ENCODE measurements at regions not wholly inside any gene's neighbourhood (a gene's known extent, or its start where the extent isn't known, plus 50 kb on each side); places are given as distances from the start of the nearest gene placed in this dataset.

- Histone ChIP-seq H3K4me3 (replicated peaks in 1 of 4; ENCODE audit: control extremely low read depth in 1 of 4, insufficient read depth in 1 of 4, low read depth in 3 of 4, low read length in 4 of 4) (no peak overlapping the region), H2AFZ (ENCODE audit: low read length) (no peak overlapping the region), H3K27me3 (ENCODE audit: control insufficient read depth, insufficient read depth, low read length) (no peaks in the 10 kb centered on the region), H3K4me1 (ENCODE audit: control insufficient read depth, extremely low read depth, insufficient read depth, low read length) (no peaks in the 10 kb centered on the region), H3K4me2 (ENCODE audit: extremely low read depth, insufficient read depth, low read length) (no peak overlapping the region), H3K36me3 (ENCODE audit: control insufficient read depth, insufficient read depth, low read length) (no peaks in the 10 kb centered on the region), H3K9me3 (ENCODE audit: control insufficient read depth, insufficient read depth, low read depth, low read length) (no peaks in the 10 kb centered on the region), H3K27ac (ENCODE audit: insufficient read depth, low read length) (no peak overlapping the region), H3K79me2 (ENCODE audit: control insufficient read depth, insufficient read depth, low read length) (no peaks in the 10 kb centered on the region), H4K20me1 (ENCODE audit: control insufficient read depth, extremely low read depth, insufficient read depth, low read length) (no peaks in the 10 kb centered on the region), H3K9ac (ENCODE audit: insufficient read depth, low read length) (no peak overlapping the region)
- no peak for TF ChIP-seq EZH2 (IDR thresholded peaks at IDR 0.05; ENCODE audit: low read length, missing control alignments)
- no peak for DNase-seq (ENCODE audit: low read depth in 2 of 2)
These were observed 376.1 kb upstream of the OPRM1 start for GRCh38 chr6:153662982-153663381.

GRCh38 chr6:153645326-153645725 lies 393.7 kb upstream of the OPRM1 start:
- Histone ChIP-seq H3K4me1 (ENCODE audit: control insufficient read depth, extremely low read depth, insufficient read depth, low read length) (no peaks in the 10 kb centered on the region), H3K27me3 (ENCODE audit: control insufficient read depth, insufficient read depth, low read length) (no peaks in the 10 kb centered on the region), H3K9ac (ENCODE audit: insufficient read depth, low read length) (no peak overlapping the region), H3K4me2 (ENCODE audit: extremely low read depth, insufficient read depth, low read length) (no peak overlapping the region), H3K79me2 (ENCODE audit: control insufficient read depth, insufficient read depth, low read length) (no peaks in the 10 kb centered on the region), H4K20me1 (ENCODE audit: control insufficient read depth, extremely low read depth, insufficient read depth, low read length) (no peaks in the 10 kb centered on the region), H3K4me3 (replicated peaks in 1 of 4; ENCODE audit: control extremely low read depth in 1 of 4, insufficient read depth in 1 of 4, low read depth in 3 of 4, low read length in 4 of 4) (no peak overlapping the region), H2AFZ (ENCODE audit: low read length) (no peak overlapping the region), H3K36me3 (ENCODE audit: control insufficient read depth, insufficient read depth, low read length) (no peaks in the 10 kb centered on the region), H3K9me3 (ENCODE audit: control insufficient read depth, insufficient read depth, low read depth, low read length) (no peaks in the 10 kb centered on the region), H3K27ac (ENCODE audit: insufficient read depth, low read length) (no peak overlapping the region)
- DNase-seq (ENCODE audit: low read depth in 2 of 2): no peak
- TF ChIP-seq CTCF (conservative IDR thresholded peaks at IDR 0.05 in 1 of 2, IDR thresholded peaks at IDR 0.05 in 1 of 2; ENCODE audit: low read depth in 1 of 2, low read length in 2 of 2) (no peak), EZH2 (IDR thresholded peaks at IDR 0.05; ENCODE audit: low read length, missing control alignments) (no peak)

GRCh38 chr6:153644000-153644399 lies 395.0 kb upstream of the OPRM1 start:
- H3K79me2 ChIP-seq (ENCODE audit: control insufficient read depth, insufficient read depth, low read length): no peaks in the 10 kb centered on the region
- no peak overlapping the region for H3K4me2 ChIP-seq (ENCODE audit: extremely low read depth, insufficient read depth, low read length)
- no peak overlapping the region for H3K27ac ChIP-seq (ENCODE audit: insufficient read depth, low read length)
- TF ChIP-seq EZH2 (IDR thresholded peaks at IDR 0.05; ENCODE audit: low read length, missing control alignments): no peak
- no peak for TF ChIP-seq CTCF (conservative IDR thresholded peaks at IDR 0.05 in 1 of 2, IDR thresholded peaks at IDR 0.05 in 1 of 2; ENCODE audit: low read depth in 1 of 2, low read length in 2 of 2)
- H3K9me3 ChIP-seq (ENCODE audit: control insufficient read depth, insufficient read depth, low read depth, low read length): no peaks in the 10 kb centered on the region
- no peak for DNase-seq (ENCODE audit: low read depth in 2 of 2)
- H3K4me1 ChIP-seq (ENCODE audit: control insufficient read depth, extremely low read depth, insufficient read depth, low read length): no peaks in the 10 kb centered on the region
- no peaks in the 10 kb centered on the region for H3K27me3 ChIP-seq (ENCODE audit: control insufficient read depth, insufficient read depth, low read length)
- no peaks in the 10 kb centered on the region for H3K36me3 ChIP-seq (ENCODE audit: control insufficient read depth, insufficient read depth, low read length)
- H2AFZ ChIP-seq (ENCODE audit: low read length): no peak overlapping the region
- no peak overlapping the region for H3K4me3 ChIP-seq (replicated peaks in 1 of 4; ENCODE audit: control extremely low read depth in 1 of 4, insufficient read depth in 1 of 4, low read depth in 3 of 4, low read length in 4 of 4)
- no peaks in the 10 kb centered on the region for H4K20me1 ChIP-seq (ENCODE audit: control insufficient read depth, extremely low read depth, insufficient read depth, low read length)
- H3K9ac ChIP-seq (ENCODE audit: insufficient read depth, low read length): no peak overlapping the region

All from fibroblast of lung (primary cell).